ENCODE measurements at regions not wholly inside any gene's neighbourhood (a gene's known extent, or its start where the extent isn't known, plus 50 kb on each side); places are given as distances from the start of the nearest gene placed in this dataset.

GRCh38 chr5:146940295-146940694 is 61.7 kb upstream of the PPP2R2B start:
- DNase-seq = no peak

GRCh38 chr5:146944019-146944418 is 65.5 kb upstream of the PPP2R2B start:
- no peak for DNase-seq

- DNase-seq = no peak
Observed at GRCh38 chr5:146944764-146945616, 66.4 kb upstream of the PPP2R2B start.

DNA sequence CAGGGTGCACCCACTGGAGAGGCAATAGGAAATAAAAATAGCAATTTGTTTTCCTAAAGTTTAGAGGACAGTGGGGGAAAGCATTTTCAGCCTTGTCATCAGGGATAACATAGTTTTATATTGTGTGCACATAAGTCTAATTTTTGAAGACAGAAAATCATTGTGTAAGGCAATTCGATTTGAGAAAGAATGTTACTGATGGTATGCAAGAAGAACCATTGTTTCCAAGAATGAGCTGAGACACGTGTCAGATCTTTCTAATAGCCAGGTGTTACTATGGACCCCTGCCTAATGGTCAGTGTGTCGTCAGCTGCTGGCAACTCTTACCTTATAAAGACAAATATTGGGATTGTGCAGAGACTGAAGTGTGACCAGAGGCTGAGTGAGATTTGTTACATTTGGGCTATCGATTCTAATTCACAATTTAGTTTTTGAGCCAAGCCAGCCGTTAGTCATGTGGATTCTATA is 67.1 kb upstream of the PPP2R2B start:
- no peak for DNase-seq

DNA sequence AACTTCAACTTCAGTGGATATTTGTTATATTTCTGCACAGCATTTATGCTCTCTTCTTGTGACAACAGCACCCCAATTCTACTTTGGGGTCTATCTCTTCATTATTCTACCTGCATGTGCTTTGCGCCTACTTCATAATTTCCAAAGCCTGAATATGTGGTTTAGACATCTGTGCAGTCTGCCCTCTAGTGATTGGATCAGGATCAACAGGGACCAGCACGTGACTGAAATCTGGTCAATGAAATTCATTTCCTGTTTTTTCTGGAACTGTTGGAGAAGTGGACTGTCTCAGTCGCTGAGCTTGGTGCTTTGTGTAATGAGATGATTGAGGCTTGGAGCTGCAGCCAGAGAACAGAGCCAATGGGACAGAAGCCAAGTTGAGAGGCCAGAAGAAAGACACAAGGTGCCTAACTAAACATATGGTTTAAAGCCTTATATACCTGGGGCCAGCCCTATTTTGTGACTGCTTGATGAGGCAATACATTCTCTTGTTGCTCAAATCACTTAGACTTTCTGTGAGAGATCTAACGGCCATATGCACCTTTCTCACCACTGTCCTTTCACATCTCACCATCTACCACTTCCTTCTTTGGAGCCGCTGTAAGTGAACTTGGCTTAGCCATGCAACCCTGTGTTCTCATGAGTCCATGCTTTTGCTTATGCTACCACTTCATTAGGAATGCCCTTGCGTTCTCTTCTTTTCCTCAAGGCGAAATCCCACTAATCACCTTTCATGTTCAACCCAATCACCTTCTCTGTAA is 68.8 kb upstream of the PPP2R2B start:
- DNase-seq = no peak

DNA sequence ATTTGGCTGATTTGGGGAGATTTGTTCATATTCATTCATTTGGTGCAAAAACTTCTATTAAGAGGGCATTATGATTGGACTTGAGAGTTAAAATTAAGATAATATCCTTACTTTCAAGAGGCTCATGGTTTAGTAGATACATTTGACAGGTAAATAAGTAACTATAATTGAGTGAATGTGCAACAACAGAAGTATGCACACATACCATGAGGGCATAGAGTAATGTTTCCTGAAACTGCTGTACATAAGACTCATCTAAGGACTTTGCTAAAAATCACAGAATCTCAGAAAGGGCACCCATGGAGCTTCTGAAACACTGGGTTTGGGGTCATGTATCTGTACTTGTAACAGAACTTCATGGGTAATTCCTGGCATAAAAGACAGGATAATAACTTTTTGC is 70.1 kb upstream of the PPP2R2B start:
- DNase-seq = no peak

GRCh38 chr5:146952168-146952567 is 73.6 kb upstream of the PPP2R2B start:
- no peak for DNase-seq

GRCh38 chr5:146956217-146956616 is 77.7 kb upstream of the PPP2R2B start:
- no peak for DNase-seq

DNA sequence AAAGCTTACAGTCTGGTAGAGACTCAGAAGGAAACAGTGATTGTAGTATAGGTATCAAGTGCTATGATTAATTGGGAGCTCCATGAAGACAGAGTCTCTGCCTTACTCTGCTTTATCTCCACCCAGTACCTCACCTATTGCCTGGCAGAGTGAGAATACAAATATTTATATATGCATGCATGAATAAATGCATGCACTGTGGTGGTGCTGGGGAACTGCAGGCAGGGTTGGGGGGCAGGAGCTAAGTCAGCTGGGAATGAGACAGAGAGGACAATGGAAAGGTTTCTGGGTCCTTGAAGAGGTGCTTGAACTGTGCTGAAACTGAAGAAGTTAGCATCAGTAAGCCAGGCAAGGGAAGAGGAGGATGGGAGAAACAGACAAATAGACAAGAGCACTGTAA is 80.8 kb upstream of the PPP2R2B start:
- DNase-seq = no peak

GRCh38 chr5:146962801-146963355 is 84.3 kb upstream of the PPP2R2B start:
- DNase-seq = no peak

DNA sequence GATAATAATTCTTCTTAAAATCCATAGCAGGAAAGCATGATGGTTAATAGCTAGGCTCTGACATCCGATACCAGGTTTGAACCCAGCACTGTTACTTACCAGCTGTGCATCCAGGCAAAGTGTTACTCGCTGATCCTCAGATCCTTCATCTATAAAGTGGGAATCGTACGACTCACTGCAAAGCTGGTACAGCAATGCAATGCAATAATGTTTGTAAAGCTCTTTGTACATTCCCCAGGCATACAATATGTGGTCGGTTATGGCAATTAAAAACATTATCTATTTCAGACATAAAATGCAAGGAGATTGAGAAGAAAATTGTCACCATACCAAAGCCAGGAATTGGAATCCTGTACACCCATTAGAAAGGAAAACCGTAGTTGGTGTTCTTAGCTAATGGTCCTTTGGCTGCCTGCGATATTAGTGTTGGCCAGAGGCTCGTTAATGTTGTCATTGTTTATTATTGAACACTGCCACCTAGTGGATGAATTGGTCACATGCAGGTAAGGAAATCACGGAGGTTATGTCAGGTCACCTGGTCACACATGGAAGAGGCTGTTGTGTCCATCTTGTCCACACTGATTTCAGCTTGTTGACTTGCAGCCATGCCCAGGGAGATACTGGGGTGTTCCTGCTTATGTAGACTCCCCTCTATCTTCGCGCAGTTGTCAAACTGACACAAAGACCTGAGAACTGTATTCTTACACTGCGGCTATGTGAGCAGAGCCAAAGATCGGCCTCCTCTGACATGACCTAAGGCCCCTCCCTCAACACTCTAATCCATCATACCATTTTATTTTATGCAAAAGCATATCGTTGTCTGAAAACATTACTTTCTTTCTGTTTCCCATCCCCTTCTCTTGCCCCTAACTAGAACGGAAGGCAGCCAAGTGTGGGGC is 87.5 kb upstream of the PPP2R2B start:
- DNase-seq = peak; percentile 15

DNA sequence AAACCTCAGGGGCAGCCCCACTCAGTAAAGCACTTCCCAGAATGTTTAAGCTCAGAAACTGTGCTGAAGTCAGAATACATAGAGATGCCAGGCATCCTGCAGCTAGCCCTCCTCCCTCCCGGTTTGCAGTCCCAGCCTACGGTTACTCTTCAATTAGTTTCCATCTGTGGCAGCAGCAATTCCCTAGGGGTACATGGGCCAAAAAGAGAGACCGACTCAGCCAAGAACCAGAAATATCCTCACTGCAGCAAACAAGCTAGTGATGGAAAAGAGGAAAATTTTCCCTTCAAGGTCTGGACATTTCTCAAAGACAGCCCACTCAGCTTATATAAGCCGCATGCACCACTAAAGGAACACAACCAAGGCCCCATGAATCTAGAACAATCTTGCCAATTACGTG is 89.1 kb upstream of the PPP2R2B start:
- DNase-seq = no peak

DNA sequence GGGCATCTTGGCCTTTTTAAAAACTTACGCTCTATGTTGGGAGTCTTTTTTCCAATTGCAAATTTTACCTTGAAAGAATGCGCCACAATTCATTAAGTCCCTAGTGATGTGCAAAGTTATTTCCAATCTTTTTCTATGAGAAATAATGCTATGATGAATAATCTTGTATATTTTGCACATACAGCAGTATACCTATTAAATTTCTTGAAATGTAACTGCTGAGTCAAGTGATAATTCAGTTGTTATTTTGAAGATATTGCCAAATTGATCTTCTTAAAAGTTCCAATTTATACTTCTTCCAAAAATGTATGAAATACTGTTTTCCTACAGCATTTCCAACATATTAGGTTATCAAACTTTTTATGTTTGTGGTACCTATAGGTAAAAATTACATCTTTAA is 92.8 kb upstream of the PPP2R2B start:
- DNase-seq = no peak

DNA sequence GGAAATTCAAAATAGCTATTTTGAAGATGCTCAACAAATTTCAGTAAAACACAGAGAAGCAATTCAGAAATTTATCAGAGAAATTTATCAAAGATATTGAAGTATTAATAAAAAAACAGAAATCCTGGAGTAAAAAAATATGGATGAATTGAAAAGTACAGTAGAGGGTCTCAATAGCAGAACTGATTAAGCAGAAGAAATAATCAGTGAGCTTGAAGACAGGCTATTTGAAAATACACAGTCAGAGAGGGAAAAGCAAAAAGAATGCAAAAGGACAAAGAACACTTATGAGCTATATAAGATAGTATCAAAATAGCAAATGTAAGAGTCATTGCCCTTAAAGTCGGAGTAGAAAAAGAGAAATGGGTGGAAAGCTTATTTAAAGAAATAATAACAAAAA is 107.9 kb upstream of the PPP2R2B start:
- DNase-seq = no peak

DNA sequence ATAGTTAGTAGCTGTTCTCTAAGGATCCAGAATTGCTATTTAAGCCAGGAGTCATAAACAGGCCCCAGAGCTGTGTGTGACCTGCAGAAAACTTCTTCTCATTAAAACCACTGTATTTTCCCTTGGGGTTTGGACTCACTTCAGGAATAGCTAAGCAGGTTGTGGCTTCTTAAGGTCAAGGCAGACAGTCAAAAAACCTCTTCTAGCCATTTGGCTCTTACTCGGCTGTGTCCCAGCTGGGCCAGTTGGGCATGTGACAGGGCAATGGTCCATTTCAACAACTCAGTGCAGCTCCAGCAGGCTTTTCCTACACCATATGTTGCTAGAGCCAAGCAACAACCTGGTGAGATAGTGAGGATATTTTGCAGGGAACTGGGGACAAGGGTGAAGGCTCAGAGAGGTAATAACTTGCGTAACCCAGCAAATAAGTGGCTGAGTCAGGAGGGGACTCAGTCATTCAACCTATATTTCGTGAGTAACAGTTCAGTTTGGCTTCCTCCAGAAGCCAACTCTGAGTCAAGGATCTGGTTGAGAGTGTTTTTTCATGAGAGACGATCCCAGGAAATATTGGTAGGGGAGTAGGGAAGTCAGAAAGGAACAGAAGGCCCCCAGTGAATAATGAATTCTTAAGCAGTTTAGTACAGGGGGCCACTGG is 115.4 kb upstream of the PPP2R2B start:
- no peak for DNase-seq

- no peak for DNase-seq
Observed at GRCh38 chr5:146995878-146996277, 117.3 kb upstream of the PPP2R2B start.

GRCh38 chr5:147015405-147015804 is 136.8 kb upstream of the PPP2R2B start:
- DNase-seq = no peak

DNA sequence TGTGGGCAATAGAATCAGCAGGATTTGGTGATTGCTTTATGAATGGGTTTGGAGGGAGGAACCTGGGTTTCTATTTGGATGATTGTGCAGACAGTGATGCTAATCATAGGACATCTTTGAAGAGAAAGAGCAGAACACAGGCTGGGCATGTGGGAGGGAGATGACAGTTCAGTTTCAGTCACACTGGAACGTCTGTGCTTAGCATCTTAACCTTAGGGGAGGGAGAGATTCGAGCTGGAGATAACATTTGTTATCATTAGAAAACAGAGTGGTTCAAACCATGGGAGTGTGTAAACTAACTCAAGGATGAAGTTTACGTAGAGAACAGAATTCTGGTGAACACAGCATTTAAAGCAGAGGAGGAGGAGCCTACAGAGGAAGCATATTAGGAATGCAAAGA is 138.6 kb upstream of the PPP2R2B start:
- DNase-seq = no peak

DNA sequence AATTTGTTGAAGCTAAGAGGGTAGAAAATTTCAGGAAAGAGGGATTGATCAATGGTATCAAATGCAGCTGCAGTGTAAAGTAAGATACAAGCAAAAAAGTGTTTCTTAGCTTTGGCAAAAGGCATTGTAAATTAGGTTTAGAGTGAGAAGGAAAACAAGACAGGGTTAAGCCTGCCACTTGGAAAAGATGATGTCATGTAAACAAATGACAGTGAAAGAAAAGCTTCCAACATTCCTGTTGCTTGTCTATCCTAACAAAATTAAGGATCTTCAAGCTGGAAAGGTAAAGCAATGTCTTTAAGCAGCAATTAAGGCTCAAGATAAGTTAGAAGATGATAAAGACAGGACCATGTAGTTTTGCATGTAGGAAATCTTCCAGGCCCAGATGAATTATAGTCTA is 139.1 kb upstream of the PPP2R2B start:
- no peak for DNase-seq

DNA sequence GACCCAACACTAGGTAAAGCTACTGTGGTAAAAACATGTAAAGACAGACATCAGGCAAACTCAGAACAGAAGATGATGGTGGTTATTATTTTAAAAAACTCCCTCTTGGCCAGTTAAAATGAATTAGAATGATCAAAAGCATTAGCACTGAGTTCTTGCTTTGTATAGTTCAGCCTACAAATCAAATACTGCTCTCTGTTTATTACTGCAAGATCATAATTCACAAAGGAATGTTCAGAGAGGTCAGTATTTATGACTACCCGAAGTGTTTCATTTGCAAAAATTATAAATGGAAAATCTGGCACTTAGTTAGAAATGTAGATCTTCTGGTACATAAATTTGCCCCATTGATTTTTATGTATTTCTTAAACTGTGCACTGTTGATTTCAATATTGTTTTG is 140.3 kb upstream of the PPP2R2B start:
- DNase-seq = no peak

DNA sequence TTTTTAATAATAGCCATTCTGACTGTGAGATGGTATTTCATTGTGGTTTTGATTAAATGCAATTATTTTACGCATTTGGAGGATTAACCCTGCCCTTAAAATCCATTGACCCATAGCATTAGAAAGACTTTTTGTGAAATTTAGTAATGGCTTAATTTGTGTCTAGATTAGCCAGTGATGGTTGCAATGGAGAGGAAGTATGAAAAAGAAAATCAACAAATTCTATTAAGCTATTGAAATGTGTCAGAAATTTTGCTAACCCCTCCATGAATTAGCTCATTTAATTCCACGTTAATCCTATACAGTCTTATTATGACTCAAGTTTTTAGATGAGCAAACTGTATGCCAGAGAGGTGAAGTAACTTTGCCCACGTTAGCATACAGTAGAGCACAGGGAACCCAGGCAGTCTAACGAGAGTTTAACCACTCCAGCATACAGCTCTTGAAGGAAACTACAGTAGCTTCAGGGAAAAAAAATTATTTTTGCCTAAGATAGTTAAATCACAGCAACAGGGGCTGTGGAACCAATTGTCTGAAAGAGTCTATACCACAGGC is 158.2 kb upstream of the PPP2R2B start:
- DNase-seq = no peak

All from GOT3 (cell line).